ENCODE measurements at regions not wholly inside any gene's neighbourhood (a gene's known extent, or its start where the extent isn't known, plus 50 kb on each side); places are given as distances from the start of the nearest gene placed in this dataset.

- H3K4me1 ChIP-seq (ENCODE audit: control insufficient read depth, insufficient read depth, low read length), result no peaks in the 10 kb centered on the region
- no peaks in the 10 kb centered on the region for H3K27me3 ChIP-seq (ENCODE audit: control insufficient read depth, insufficient read depth, low read length)
- H3K27ac ChIP-seq (ENCODE audit: low read length), result no peak overlapping the region
- no CpG with 5 or more reads among the region's 4 CpGs for WGBS (ENCODE audit: insufficient coverage, insufficient read length)
- no peak overlapping the region for H3K4me3 ChIP-seq (ENCODE audit: low read length)
- no peaks in the 10 kb centered on the region for H3K36me3 ChIP-seq (ENCODE audit: control insufficient read depth, insufficient read depth, low read length)
- no peaks in the 10 kb centered on the region for H3K9me3 ChIP-seq (ENCODE audit: control insufficient read depth, insufficient read depth, low read length)
- DNase-seq (ENCODE audit: low read depth, low spot score), result no peak
These were observed 1483.7 kb downstream of the PCDH9 start for GRCh38 chr13:65746406-65746921.

GRCh38 chr13:65744836-65745235, 1485.3 kb downstream of the PCDH9 start:
- no CpG with 5 or more reads among the region's 2 CpGs for WGBS (ENCODE audit: insufficient coverage, insufficient read length)
- no peaks in the 10 kb centered on the region for H3K9me3 ChIP-seq (ENCODE audit: control insufficient read depth, insufficient read depth, low read length)

GRCh38 chr13:65733110-65733509, 1497.0 kb downstream of the PCDH9 start:
- 0 out of 2 replicates have a peak, but pooled peaks cover 1% of the 10 kb centered on the region for H3K4me1 ChIP-seq (ENCODE audit: control insufficient read depth, insufficient read depth, low read length)
- no peak overlapping the region for H3K27ac ChIP-seq (ENCODE audit: low read length)
- no peaks in the 10 kb centered on the region for H3K9me3 ChIP-seq (ENCODE audit: control insufficient read depth, insufficient read depth, low read length)
- WGBS (ENCODE audit: insufficient coverage, insufficient read length), result no CpG with 5 or more reads among the region's 1 CpG
- no peak for DNase-seq (ENCODE audit: low read depth, low spot score)
- no peaks in the 10 kb centered on the region for H3K27me3 ChIP-seq (ENCODE audit: control insufficient read depth, insufficient read depth, low read length)
- H3K36me3 ChIP-seq (ENCODE audit: control insufficient read depth, insufficient read depth, low read length), result no peaks in the 10 kb centered on the region
- H3K4me3 ChIP-seq (ENCODE audit: low read length), result no peak overlapping the region

More at GRCh38 chr13:65744836-65745235, 1485.3 kb downstream of the PCDH9 start:
- no peak overlapping the region for H3K27ac ChIP-seq (ENCODE audit: low read length)
- H3K36me3 ChIP-seq (ENCODE audit: control insufficient read depth, insufficient read depth, low read length), result no peaks in the 10 kb centered on the region
- H3K4me1 ChIP-seq (ENCODE audit: control insufficient read depth, insufficient read depth, low read length), result no peaks in the 10 kb centered on the region
- no peak for DNase-seq (ENCODE audit: low read depth, low spot score)
- H3K4me3 ChIP-seq (ENCODE audit: low read length), result no peak overlapping the region
- H3K27me3 ChIP-seq (ENCODE audit: control insufficient read depth, insufficient read depth, low read length), result no peaks in the 10 kb centered on the region

GRCh38 chr13:65727070-65727469, 1503.1 kb downstream of the PCDH9 start:
- Histone ChIP-seq H3K36me3 (ENCODE audit: control insufficient read depth, insufficient read depth, low read length) (no peaks in the 10 kb centered on the region), H3K4me1 (ENCODE audit: control insufficient read depth, insufficient read depth, low read length) (no peaks in the 10 kb centered on the region), H3K9me3 (ENCODE audit: control insufficient read depth, insufficient read depth, low read length) (no peaks in the 10 kb centered on the region), H3K27ac (ENCODE audit: low read length) (no peak overlapping the region), H3K27me3 (ENCODE audit: control insufficient read depth, insufficient read depth, low read length) (no peaks in the 10 kb centered on the region), H3K4me3 (ENCODE audit: low read length) (no peak overlapping the region)
- no CpG with 5 or more reads among the region's 4 CpGs for WGBS (ENCODE audit: insufficient coverage, insufficient read length)
- DNase-seq (ENCODE audit: low read depth, low spot score), result no peak

GRCh38 chr13:65725006-65725405, 1505.1 kb downstream of the PCDH9 start:
- Histone ChIP-seq H3K27me3 (ENCODE audit: control insufficient read depth, insufficient read depth, low read length) (no peaks in the 10 kb centered on the region), H3K4me1 (ENCODE audit: control insufficient read depth, insufficient read depth, low read length) (no peaks in the 10 kb centered on the region), H3K36me3 (ENCODE audit: control insufficient read depth, insufficient read depth, low read length) (no peaks in the 10 kb centered on the region), H3K9me3 (ENCODE audit: control insufficient read depth, insufficient read depth, low read length) (no peaks in the 10 kb centered on the region), H3K4me3 (ENCODE audit: low read length) (no peak overlapping the region), H3K27ac (ENCODE audit: low read length) (no peak overlapping the region)
- WGBS (ENCODE audit: insufficient coverage, insufficient read length), result no CpG with 5 or more reads among the region's 3 CpGs
- DNase-seq (ENCODE audit: low read depth, low spot score), result no peak

GRCh38 chr13:65724226-65724625, 1505.9 kb downstream of the PCDH9 start:
- H3K27ac ChIP-seq (ENCODE audit: low read length), result no peak overlapping the region
- no peak for DNase-seq (ENCODE audit: low read depth, low spot score)
- no CpG with 5 or more reads among the region's 4 CpGs for WGBS (ENCODE audit: insufficient coverage, insufficient read length)

GRCh38 chr13:65722506-65722905, 1507.6 kb downstream of the PCDH9 start:
- H3K27me3 ChIP-seq (ENCODE audit: control insufficient read depth, insufficient read depth, low read length), result no peaks in the 10 kb centered on the region
- no peak overlapping the region for H3K4me3 ChIP-seq (ENCODE audit: low read length)
- no peak overlapping the region for H3K27ac ChIP-seq (ENCODE audit: low read length)
- H3K9me3 ChIP-seq (ENCODE audit: control insufficient read depth, insufficient read depth, low read length), result no peaks in the 10 kb centered on the region
- WGBS (ENCODE audit: insufficient coverage, insufficient read length), result no CpG with 5 or more reads among the region's 6 CpGs
- H3K4me1 ChIP-seq (ENCODE audit: control insufficient read depth, insufficient read depth, low read length), result no peaks in the 10 kb centered on the region
- DNase-seq (ENCODE audit: low read depth, low spot score), result no peak
- no peaks in the 10 kb centered on the region for H3K36me3 ChIP-seq (ENCODE audit: control insufficient read depth, insufficient read depth, low read length)

More at GRCh38 chr13:65724226-65724625, 1505.9 kb downstream of the PCDH9 start:
- H3K9me3 ChIP-seq (ENCODE audit: control insufficient read depth, insufficient read depth, low read length), result no peaks in the 10 kb centered on the region
- H3K4me1 ChIP-seq (ENCODE audit: control insufficient read depth, insufficient read depth, low read length), result no peaks in the 10 kb centered on the region
- H3K27me3 ChIP-seq (ENCODE audit: control insufficient read depth, insufficient read depth, low read length), result no peaks in the 10 kb centered on the region
- H3K4me3 ChIP-seq (ENCODE audit: low read length), result no peak overlapping the region
- H3K36me3 ChIP-seq (ENCODE audit: control insufficient read depth, insufficient read depth, low read length), result no peaks in the 10 kb centered on the region

GRCh38 chr13:65719831-65720230, 1510.3 kb downstream of the PCDH9 start:
- H3K36me3 ChIP-seq (ENCODE audit: control insufficient read depth, insufficient read depth, low read length), result no peaks in the 10 kb centered on the region
- H3K9me3 ChIP-seq (ENCODE audit: control insufficient read depth, insufficient read depth, low read length), result no peaks in the 10 kb centered on the region
- H3K4me1 ChIP-seq (ENCODE audit: control insufficient read depth, insufficient read depth, low read length), result no peaks in the 10 kb centered on the region
- no peak overlapping the region for H3K4me3 ChIP-seq (ENCODE audit: low read length)
- no peaks in the 10 kb centered on the region for H3K27me3 ChIP-seq (ENCODE audit: control insufficient read depth, insufficient read depth, low read length)
- no peak for DNase-seq (ENCODE audit: low read depth, low spot score)
- WGBS (ENCODE audit: insufficient coverage, insufficient read length), result no CpG with 5 or more reads among the region's 2 CpGs
- no peak overlapping the region for H3K27ac ChIP-seq (ENCODE audit: low read length)

GRCh38 chr13:65710514-65710913, 1519.6 kb downstream of the PCDH9 start:
- no CpG with 5 or more reads among the region's 4 CpGs for WGBS (ENCODE audit: insufficient coverage, insufficient read length)
- no peak overlapping the region for H3K4me3 ChIP-seq (ENCODE audit: low read length)
- H3K4me1 ChIP-seq (ENCODE audit: control insufficient read depth, insufficient read depth, low read length), result no peaks in the 10 kb centered on the region
- no peak overlapping the region for H3K27ac ChIP-seq (ENCODE audit: low read length)
- no peaks in the 10 kb centered on the region for H3K9me3 ChIP-seq (ENCODE audit: control insufficient read depth, insufficient read depth, low read length)
- no peak for DNase-seq (ENCODE audit: low read depth, low spot score)
- H3K36me3 ChIP-seq (ENCODE audit: control insufficient read depth, insufficient read depth, low read length), result no peaks in the 10 kb centered on the region
- no peaks in the 10 kb centered on the region for H3K27me3 ChIP-seq (ENCODE audit: control insufficient read depth, insufficient read depth, low read length)

- DNase-seq (ENCODE audit: low read depth, low spot score), result no peak
These were observed 1532.3 kb downstream of the PCDH9 start for GRCh38 chr13:65697843-65698242.

GRCh38 chr13:65679240-65679639, 1550.9 kb downstream of the PCDH9 start:
- Histone ChIP-seq H3K9me3 (ENCODE audit: control insufficient read depth, insufficient read depth, low read length) (no peaks in the 10 kb centered on the region), H3K27ac (ENCODE audit: low read length) (no peak overlapping the region), H3K4me1 (ENCODE audit: control insufficient read depth, insufficient read depth, low read length) (no peaks in the 10 kb centered on the region), H3K36me3 (ENCODE audit: control insufficient read depth, insufficient read depth, low read length) (no peaks in the 10 kb centered on the region), H3K27me3 (ENCODE audit: control insufficient read depth, insufficient read depth, low read length) (no peaks in the 10 kb centered on the region), H3K4me3 (ENCODE audit: low read length) (no peak overlapping the region)
- no CpG with 5 or more reads among the region's 1 CpG for whole genome bisulfite sequencing (ENCODE audit: insufficient coverage, insufficient read length)
- DNase-seq (ENCODE audit: low read depth, low spot score), result no peak

More at GRCh38 chr13:65697843-65698242, 1532.3 kb downstream of the PCDH9 start:
- Histone ChIP-seq H3K36me3 (ENCODE audit: control insufficient read depth, insufficient read depth, low read length) (no peaks in the 10 kb centered on the region), H3K4me3 (ENCODE audit: low read length) (no peak overlapping the region), H3K27ac (ENCODE audit: low read length) (no peak overlapping the region), H3K9me3 (ENCODE audit: control insufficient read depth, insufficient read depth, low read length) (no peaks in the 10 kb centered on the region), H3K4me1 (ENCODE audit: control insufficient read depth, insufficient read depth, low read length) (no peaks in the 10 kb centered on the region), H3K27me3 (ENCODE audit: control insufficient read depth, insufficient read depth, low read length) (no peaks in the 10 kb centered on the region)

All from iPS DF 6.9 (cell line).